Fibroblast of the aortic adventitia (primary cell): ENCODE measurements at regions not wholly inside any gene's neighbourhood (a gene's known extent, or its start where the extent isn't known, plus 50 kb on each side); places are given as distances from the start of the nearest gene placed in this dataset.

Experiments used
- DNase-seq: peaks from one replicate; pipeline ENCODE4 v3.0.0-alpha.2; 2010; ENCODE audit warnings: low read depth
- H3K4me3 ChIP-seq: 2 replicates; pipeline ENCODE4 v1.5.1; 2011; ENCODE audit warnings: low read depth, mild to moderate bottlenecking, control low read depth, low read length, moderate library complexity
- TF ChIP-seq, protein P1 (sequence below): IDR thresholded peaks from 2 replicates; pipeline ENCODE4 v1.5.1; 2011; ENCODE audit warnings: mild to moderate bottlenecking, low read length, control low read depth, inconsistent platforms; ENCODE audit not compliant: insufficient read depth

GRCh38 chr14:97824218-97824617 is 1027.0 kb downstream of the VRK1 start:
- TF ChIP-seq, protein P1, sequence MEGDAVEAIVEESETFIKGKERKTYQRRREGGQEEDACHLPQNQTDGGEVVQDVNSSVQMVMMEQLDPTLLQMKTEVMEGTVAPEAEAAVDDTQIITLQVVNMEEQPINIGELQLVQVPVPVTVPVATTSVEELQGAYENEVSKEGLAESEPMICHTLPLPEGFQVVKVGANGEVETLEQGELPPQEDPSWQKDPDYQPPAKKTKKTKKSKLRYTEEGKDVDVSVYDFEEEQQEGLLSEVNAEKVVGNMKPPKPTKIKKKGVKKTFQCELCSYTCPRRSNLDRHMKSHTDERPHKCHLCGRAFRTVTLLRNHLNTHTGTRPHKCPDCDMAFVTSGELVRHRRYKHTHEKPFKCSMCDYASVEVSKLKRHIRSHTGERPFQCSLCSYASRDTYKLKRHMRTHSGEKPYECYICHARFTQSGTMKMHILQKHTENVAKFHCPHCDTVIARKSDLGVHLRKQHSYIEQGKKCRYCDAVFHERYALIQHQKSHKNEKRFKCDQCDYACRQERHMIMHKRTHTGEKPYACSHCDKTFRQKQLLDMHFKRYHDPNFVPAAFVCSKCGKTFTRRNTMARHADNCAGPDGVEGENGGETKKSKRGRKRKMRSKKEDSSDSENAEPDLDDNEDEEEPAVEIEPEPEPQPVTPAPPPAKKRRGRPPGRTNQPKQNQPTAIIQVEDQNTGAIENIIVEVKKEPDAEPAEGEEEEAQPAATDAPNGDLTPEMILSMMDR, result no peak
- no peak for DNase-seq
- H3K4me3 ChIP-seq, result no peak overlapping the region

- DNase-seq, result no peak
- TF ChIP-seq, protein P1, result no peak
- H3K4me3 ChIP-seq, result no peak overlapping the region
Measured at GRCh38 chr14:97827746-97828145, 1030.6 kb downstream of the VRK1 start.

DNA sequence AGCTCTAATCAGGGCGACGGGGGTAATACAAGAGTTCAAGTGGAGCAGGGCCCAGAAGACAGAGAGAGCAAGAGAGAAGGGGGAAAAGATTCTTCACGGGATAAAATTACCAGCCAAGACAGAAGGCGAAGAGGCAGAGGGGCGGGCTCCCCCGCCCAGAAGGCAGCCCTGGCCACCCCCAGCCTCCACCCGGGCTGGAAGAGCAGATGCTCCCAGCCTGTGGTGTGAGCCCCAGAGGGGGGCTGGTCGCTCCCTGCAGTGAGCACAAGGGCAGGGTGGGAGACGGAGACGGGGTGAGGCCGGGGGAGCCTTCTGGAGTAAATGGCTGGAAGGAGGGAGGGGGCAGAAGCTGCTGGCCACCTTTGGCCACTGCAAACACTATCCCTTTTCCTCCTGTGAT is 1035.6 kb downstream of the VRK1 start:
- DNase-seq, result no peak
- TF ChIP-seq, protein P1, result no peak
- no peak overlapping the region for H3K4me3 ChIP-seq

DNA sequence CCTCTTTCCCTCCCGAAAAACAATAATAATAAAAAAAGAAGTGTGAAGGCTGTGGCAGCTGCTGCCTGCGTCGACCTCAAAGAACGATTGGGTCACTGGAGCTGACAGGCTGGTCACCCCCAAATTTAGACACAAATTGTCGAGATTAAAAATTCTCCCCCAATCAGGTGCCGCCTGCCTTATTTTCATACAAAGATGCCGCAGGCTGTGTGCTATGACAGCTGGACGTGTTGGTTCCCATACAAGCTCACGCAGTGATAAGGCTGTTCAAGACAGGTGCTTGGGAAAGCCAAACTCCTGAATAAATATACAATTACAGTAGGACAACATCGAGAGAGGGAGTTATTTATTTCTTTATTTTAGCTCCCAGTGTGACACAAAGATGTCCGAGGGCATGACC is 1041.8 kb downstream of the VRK1 start:
- H3K4me3 ChIP-seq, result no peak overlapping the region
- TF ChIP-seq, protein P1, result no peak
- DNase-seq, result no peak

DNA sequence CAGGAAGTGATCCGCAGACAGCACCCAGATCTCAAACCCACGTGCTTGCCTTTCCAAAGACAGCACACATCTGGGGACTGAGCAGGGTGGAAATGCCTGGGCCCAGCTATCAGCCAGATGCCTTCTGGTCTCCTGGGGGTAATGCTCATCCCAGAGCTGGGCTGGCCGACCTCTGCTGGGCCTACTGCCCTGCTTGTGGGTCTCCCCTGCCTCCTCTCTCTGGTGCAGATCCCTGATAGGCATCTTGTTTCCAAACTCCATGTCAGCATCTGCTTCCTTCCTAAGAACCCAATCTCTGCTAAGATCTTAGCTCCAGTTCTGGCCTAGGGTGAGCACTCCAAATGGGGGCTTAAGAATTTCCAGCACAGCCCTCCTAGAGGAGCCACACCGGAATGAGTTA is 1043.0 kb downstream of the VRK1 start:
- no peak overlapping the region for H3K4me3 ChIP-seq
- no peak for DNase-seq
- TF ChIP-seq, protein P1, result no peak

- no peak for DNase-seq
- no peak overlapping the region for H3K4me3 ChIP-seq
- TF ChIP-seq, protein P1, result no peak
Measured at GRCh38 chr14:97841762-97842161, 1044.6 kb downstream of the VRK1 start.

DNA sequence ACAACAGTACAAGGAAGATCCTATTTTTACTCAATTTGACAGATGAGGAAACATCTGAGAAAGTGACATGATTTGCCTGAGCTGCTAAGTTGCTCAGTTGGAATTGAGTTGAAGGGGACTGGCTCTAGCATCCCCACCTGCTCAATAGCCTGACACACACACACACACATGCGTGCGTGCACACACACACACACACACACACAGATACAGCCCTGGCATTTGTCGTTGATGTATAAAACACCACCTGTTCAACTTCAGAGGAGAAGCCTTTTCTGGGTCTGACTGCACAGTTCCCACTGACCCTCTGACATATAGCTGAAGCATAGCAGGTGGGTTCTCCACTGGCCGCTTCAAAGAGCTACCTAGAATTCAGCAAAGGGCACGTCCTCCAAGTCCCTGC is 1045.9 kb downstream of the VRK1 start:
- H3K4me3 ChIP-seq, result no peak overlapping the region
- no peak for DNase-seq
- TF ChIP-seq, protein P1, result no peak
